ENCODE measurements at regions not wholly inside any gene's neighbourhood (a gene's known extent, or its start where the extent isn't known, plus 50 kb on each side); places are given as distances from the start of the nearest gene placed in this dataset.

- ATAC-seq (ENCODE audit: low read depth) (peak; percentile 91), DNase-seq (ENCODE audit: low spot score) (peak; percentile 61)
- no peak overlapping the region for H3K27ac ChIP-seq (ENCODE audit: poor library complexity, severe bottlenecking)
- H3K4me3 ChIP-seq (ENCODE audit: severe bottlenecking): no peak overlapping the region
- no peaks in the 10 kb centered on the region for H3K27me3 ChIP-seq (ENCODE audit: insufficient read depth, poor library complexity, severe bottlenecking)
- no peaks in the 10 kb centered on the region for H3K9me3 ChIP-seq (ENCODE audit: severe bottlenecking)
- peaks cover 4% of the 10 kb centered on the region for H3K4me1 ChIP-seq (ENCODE audit: insufficient read depth, poor library complexity, severe bottlenecking)
- no peaks in the 10 kb centered on the region for H3K36me3 ChIP-seq (ENCODE audit: low read depth)
- TF ChIP-seq CTCF (IDR thresholded peaks at IDR 0.05; ENCODE audit: poor library complexity, severe bottlenecking): peak; percentile 92
Measured at GRCh38 chr13:95380468-95381211, 79.4 kb upstream of the ABCC4 start.

GRCh38 chr13:95381212-95381527 is 79.9 kb upstream of the ABCC4 start:
- DNase-seq (ENCODE audit: low spot score): no peak
- no peak for TF ChIP-seq CTCF (IDR thresholded peaks at IDR 0.05; ENCODE audit: poor library complexity, severe bottlenecking)
- Histone ChIP-seq H3K4me3 (ENCODE audit: severe bottlenecking) (no peak overlapping the region), H3K27me3 (ENCODE audit: insufficient read depth, poor library complexity, severe bottlenecking) (no peaks in the 10 kb centered on the region), H3K36me3 (ENCODE audit: low read depth) (no peaks in the 10 kb centered on the region), H3K9me3 (ENCODE audit: severe bottlenecking) (no peaks in the 10 kb centered on the region), H3K4me1 (ENCODE audit: insufficient read depth, poor library complexity, severe bottlenecking) (peaks cover 4% of the 10 kb centered on the region), H3K27ac (ENCODE audit: poor library complexity, severe bottlenecking) (no peak overlapping the region)
- no peak for ATAC-seq (ENCODE audit: low read depth)

- no peak for TF ChIP-seq CTCF (IDR thresholded peaks at IDR 0.05; ENCODE audit: poor library complexity, severe bottlenecking)
Measured at GRCh38 chr13:95382411-95382810, 81.2 kb upstream of the ABCC4 start.

DNA sequence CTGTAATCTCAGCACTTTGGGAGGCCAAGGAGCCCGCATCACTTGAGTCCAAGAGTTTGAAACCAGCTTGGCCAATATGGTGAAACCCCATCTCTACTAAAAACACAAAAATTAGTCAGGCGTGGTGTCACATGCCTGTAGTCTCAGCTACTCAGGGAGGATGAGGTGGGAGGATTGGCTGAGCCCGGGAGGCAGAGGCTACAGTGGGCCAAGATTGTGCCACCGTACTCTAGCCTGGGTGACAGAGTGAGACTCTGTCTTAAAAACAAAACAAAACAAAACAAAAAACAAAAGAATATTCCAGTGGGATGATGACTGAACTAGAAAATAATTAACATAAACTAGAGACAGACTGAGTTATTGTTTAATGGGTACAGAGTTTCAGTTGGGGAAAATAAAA is 81.7 kb upstream of the ABCC4 start:
- Histone ChIP-seq H3K27me3 (ENCODE audit: insufficient read depth, poor library complexity, severe bottlenecking) (no peaks in the 10 kb centered on the region), H3K36me3 (ENCODE audit: low read depth) (no peaks in the 10 kb centered on the region), H3K27ac (ENCODE audit: poor library complexity, severe bottlenecking) (no peak overlapping the region), H3K4me1 (ENCODE audit: insufficient read depth, poor library complexity, severe bottlenecking) (peaks cover 4% of the 10 kb centered on the region), H3K4me3 (ENCODE audit: severe bottlenecking) (no peak overlapping the region), H3K9me3 (ENCODE audit: severe bottlenecking) (no peaks in the 10 kb centered on the region)
- no peak for DNase-seq (ENCODE audit: low spot score)
- no peak for ATAC-seq (ENCODE audit: low read depth)
- TF ChIP-seq CTCF (IDR thresholded peaks at IDR 0.05; ENCODE audit: poor library complexity, severe bottlenecking): no peak

More at GRCh38 chr13:95382411-95382810, 81.2 kb upstream of the ABCC4 start:
- no peaks in the 10 kb centered on the region for H3K9me3 ChIP-seq (ENCODE audit: severe bottlenecking)
- DNase-seq (ENCODE audit: low spot score): no peak
- H3K27me3 ChIP-seq (ENCODE audit: insufficient read depth, poor library complexity, severe bottlenecking): no peaks in the 10 kb centered on the region
- no peak overlapping the region for H3K4me3 ChIP-seq (ENCODE audit: severe bottlenecking)
- H3K36me3 ChIP-seq (ENCODE audit: low read depth): no peaks in the 10 kb centered on the region
- no peak overlapping the region for H3K27ac ChIP-seq (ENCODE audit: poor library complexity, severe bottlenecking)
- peaks cover 4% of the 10 kb centered on the region for H3K4me1 ChIP-seq (ENCODE audit: insufficient read depth, poor library complexity, severe bottlenecking)
- ATAC-seq (ENCODE audit: low read depth): no peak

- H3K9me3 ChIP-seq (ENCODE audit: severe bottlenecking): no peaks in the 10 kb centered on the region
- ATAC-seq (ENCODE audit: low read depth) (no peak), DNase-seq (ENCODE audit: low spot score) (no peak)
- no peak overlapping the region for H3K4me3 ChIP-seq (ENCODE audit: severe bottlenecking)
- no peaks in the 10 kb centered on the region for H3K36me3 ChIP-seq (ENCODE audit: low read depth)
- H3K27me3 ChIP-seq (ENCODE audit: insufficient read depth, poor library complexity, severe bottlenecking): no peaks in the 10 kb centered on the region
- H3K4me1 ChIP-seq (ENCODE audit: insufficient read depth, poor library complexity, severe bottlenecking): peaks cover 2% of the 10 kb centered on the region
- no peak for TF ChIP-seq CTCF (IDR thresholded peaks at IDR 0.05; ENCODE audit: poor library complexity, severe bottlenecking)
- no peak overlapping the region for H3K27ac ChIP-seq (ENCODE audit: poor library complexity, severe bottlenecking)
Measured at GRCh38 chr13:95385373-95385772, 84.1 kb upstream of the ABCC4 start.

All from RWPE2 (cell line).